Keratinocyte (primary cell): ENCODE measurements at regions not wholly inside any gene's neighbourhood (a gene's known extent, or its start where the extent isn't known, plus 50 kb on each side); places are given as distances from the start of the nearest gene placed in this dataset.

Experiments used
- CTCF ChIP-seq, 3 experiments: IDR thresholded peaks in 1 of 3; conservative IDR thresholded peaks in 1 of 3; optimal IDR thresholded peaks in 1 of 3; 2 replicates in 2 of 3; 3 replicates in 1 of 3; pipeline versions ENCODE3 to v1.5.1; 2011; ENCODE audit warnings: low read length in 3 of 3, mild to moderate bottlenecking in 3 of 3, moderate library complexity in 2 of 3, control low read depth in 1 of 3, inconsistent platforms in 1 of 3; ENCODE audit not compliant: insufficient read depth in 2 of 3; ENCODE audit errors: extremely low read depth in 1 of 3
- EZH2 ChIP-seq: IDR thresholded peaks from one replicate; pipeline ENCODE4 v1.6.1; 2012; ENCODE audit warnings: inconsistent platforms, mild to moderate bottlenecking, low read length, moderate library complexity

GRCh38 chr4:10743357-10743756, 58.8 kb upstream of the CLNK start:
- TF ChIP-seq CTCF (optimal IDR thresholded peaks at IDR 0.05 in 1 of 3, IDR thresholded peaks at IDR 0.05 in 1 of 3, conservative IDR thresholded peaks at IDR 0.05 in 1 of 3; ENCODE audit: extremely low read depth in 1 of 3, insufficient read depth in 2 of 3, low read length in 3 of 3), result no peak
- TF ChIP-seq EZH2, result no peak
